RWPE1 (cell line): ENCODE measurements at regions not wholly inside any gene's neighbourhood (a gene's known extent, or its start where the extent isn't known, plus 50 kb on each side); places are given as distances from the start of the nearest gene placed in this dataset.

Experiments
- CTCF ChIA-PET: fragments of 350-600 bp; sonication (Branson Sonifier 250); formaldehyde crosslinking; extraction: SDS; loops from one replicate; lab custom pipeline; 2021; lab: Yijun Ruan, JAX
- POLR2A ChIA-PET: fragments of 400-600 bp; formaldehyde crosslinking; extraction: SDS; loops from one replicate; lab custom pipeline; 2020; ENCODE audit warnings: antibody characterized with exemption; ENCODE audit not compliant: low non-redundant PET; lab: Yijun Ruan, JAX
- DNase-seq: peaks from one replicate; pipeline ENCODE4 v3.0.0; 2012; ENCODE audit warnings: low spot score
- H3K27ac ChIP-seq: fragments of 450-650 bp; 2 replicates; pipeline ENCODE4 v1.5.1; 2017
- CTCF ChIP-seq: fragments of 450-650 bp; conservative IDR thresholded peaks from 2 replicates; pipeline ENCODE4 v1.5.1; 2017; ENCODE audit warnings: low read depth, mild to moderate bottlenecking

DNA sequence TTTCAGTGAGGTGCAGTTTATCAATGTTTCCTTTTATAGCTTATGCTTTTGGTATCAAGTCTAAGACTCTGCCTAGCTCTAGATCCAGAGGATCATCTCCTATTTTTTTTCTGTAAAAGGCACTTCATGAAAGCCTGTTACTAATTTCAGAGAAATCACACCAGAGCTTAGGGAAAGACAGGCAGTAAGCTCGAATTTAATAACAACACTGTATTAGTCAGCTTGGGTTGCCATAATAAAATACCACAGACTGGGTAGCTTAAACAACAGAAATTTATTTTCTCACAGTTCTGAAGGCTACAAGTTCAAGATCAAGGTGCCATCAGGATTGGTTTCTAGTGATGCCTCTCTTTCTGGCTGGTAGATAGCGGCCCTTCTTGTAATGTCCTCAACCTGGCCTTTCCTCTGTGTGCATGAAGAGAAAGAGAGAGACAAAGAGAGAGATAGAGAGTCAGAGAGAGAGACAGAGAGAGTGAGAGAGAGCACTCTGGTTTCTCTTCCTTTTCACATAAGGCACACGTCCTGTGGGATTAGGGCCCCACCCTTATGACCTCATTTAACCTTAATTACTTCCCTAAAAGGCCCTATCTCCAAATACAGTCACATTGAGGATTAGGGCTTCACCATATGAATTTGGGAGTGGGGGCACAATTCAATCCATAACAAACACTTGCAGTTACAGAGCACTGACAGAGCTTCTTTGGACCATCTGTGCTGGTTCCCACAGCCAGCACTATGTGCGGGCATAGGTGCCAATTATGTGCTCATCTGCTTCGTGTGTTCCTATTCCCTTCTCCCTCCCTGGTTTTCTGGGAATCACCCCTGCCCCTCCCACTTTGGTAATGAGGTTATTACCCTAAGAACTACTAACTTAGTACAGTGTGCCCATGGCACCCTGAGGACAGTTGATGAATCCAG lies 114.8 kb upstream of the MED14 start:
- CTCF ChIA-PET, result no interaction called here
- no peak overlapping the region for H3K27ac ChIP-seq
- POLR2A ChIA-PET, result no interaction called here
- TF ChIP-seq CTCF, result no peak
- DNase-seq, result no peak

DNA sequence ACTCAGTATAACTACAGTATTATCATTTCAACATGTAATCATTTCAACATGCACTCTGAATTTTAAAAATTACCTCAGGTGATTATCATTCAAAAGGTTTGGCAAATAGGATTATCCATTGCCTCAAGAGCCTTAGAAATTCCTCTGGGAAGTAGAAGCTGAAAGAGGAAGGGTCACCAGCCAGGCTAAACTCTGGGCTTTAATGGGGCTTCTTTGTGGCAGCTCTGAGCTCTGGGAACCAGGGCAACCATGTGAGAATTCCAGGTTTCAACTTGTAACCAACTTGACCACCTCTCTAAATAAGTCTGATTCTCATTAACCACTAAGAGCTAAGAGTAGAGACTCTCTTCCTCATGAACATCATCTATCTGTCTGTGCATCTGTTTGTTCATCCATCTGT lies 117.2 kb upstream of the MED14 start:
- H3K27ac ChIP-seq, result no peak overlapping the region
- CTCF ChIA-PET, result interaction anchor here (0.6 kb wide), 1 partner anchor 328 kb away, joined by 6 read pairs; no protein-coding TSS in a partner anchor
- TF ChIP-seq CTCF, result no peak

GRCh38 chrX:40853004-40853815 lies 117.9 kb upstream of the MED14 start:
- no peak for TF ChIP-seq CTCF
- no peak overlapping the region for H3K27ac ChIP-seq
- no peak for DNase-seq
- CTCF ChIA-PET, result interaction anchor here (0.6 kb wide), 1 partner anchor 328 kb away, joined by 6 read pairs; no protein-coding TSS in a partner anchor
- POLR2A ChIA-PET, result no interaction called here

More for the DNA sequence above, 117.2 kb upstream of the MED14 start:
- POLR2A ChIA-PET, result no interaction called here
- no peak for DNase-seq

DNA sequence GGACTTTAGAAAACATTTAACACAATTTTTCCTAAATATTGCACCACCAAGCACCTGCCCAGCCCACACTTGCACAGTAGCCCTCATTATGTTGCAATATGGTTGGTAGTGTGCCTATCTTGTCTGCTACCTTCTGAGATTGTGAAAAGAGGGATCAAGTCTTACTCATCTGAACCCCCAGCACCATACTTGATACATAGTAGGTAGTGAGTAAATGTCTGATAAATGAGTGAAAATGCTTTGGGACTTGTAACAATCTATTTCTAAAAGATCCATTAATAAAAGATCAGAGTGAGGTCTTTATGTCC lies 118.4 kb upstream of the MED14 start:
- no peak overlapping the region for H3K27ac ChIP-seq
- ChIA-PET POLR2A (no interaction called here), CTCF (no interaction called here)
- no peak for DNase-seq
- TF ChIP-seq CTCF, result no peak

- peak overlapping the region; percentile 69 for H3K27ac ChIP-seq
- DNase-seq, result no peak
- CTCF ChIA-PET, result no interaction called here
- TF ChIP-seq CTCF, result no peak
- POLR2A ChIA-PET, result no interaction called here
Observed at GRCh38 chrX:40854242-40854641, 118.9 kb upstream of the MED14 start.

- CTCF ChIA-PET, result interaction anchor here (0.6 kb wide), 1 partner anchor 505 kb away, joined by 8 read pairs; no protein-coding TSS in a partner anchor
- H3K27ac ChIP-seq, result no peak overlapping the region
- no peak for TF ChIP-seq CTCF
- peak; percentile 26 for DNase-seq
- POLR2A ChIA-PET, result no interaction called here
Observed at GRCh38 chrX:40855411-40855810, 120.1 kb upstream of the MED14 start.
